ENCODE measurements at regions not wholly inside any gene's neighbourhood (a gene's known extent, or its start where the extent isn't known, plus 50 kb on each side); places are given as distances from the start of the nearest gene placed in this dataset.

DNA sequence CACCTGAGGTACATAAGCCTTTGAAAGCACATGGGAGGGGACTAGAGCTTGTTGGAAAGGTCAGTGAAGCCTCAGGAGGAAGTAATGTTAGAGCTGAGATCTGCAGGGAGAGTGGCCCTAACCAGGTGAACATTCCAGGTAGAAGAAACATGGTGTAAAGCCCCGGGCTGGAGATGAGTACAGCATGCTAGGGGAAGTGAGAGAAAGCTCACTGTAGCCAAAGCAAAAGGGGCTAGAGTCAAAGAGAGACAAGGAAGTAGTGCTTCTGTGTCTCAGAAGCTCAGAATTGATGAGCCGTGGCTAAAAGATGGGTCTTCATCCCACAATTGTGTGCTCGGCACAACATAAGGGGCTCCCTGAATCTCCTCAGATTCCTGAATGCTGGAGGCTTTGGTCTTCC, 481.8 kb downstream of the XYLT1 start:
- DNase-seq (ENCODE audit: insufficient read length, low spot score) (no peak), FAIRE-seq (no peak)
- TF ChIP-seq CTCF (IDR thresholded peaks at IDR 0.05; ENCODE audit: insufficient read depth, missing control alignments), result no peak

GRCh38 chr16:16989368-16989767, 481.4 kb downstream of the XYLT1 start:
- no peak for TF ChIP-seq CTCF (IDR thresholded peaks at IDR 0.05; ENCODE audit: insufficient read depth, missing control alignments)
- DNase-seq (ENCODE audit: insufficient read length, low spot score) (no peak), FAIRE-seq (no peak)

GRCh38 chr16:16991711-16992110, 479.0 kb downstream of the XYLT1 start:
- FAIRE-seq (no peak), DNase-seq (ENCODE audit: insufficient read length, low spot score) (no peak)
- no peak for TF ChIP-seq CTCF (IDR thresholded peaks at IDR 0.05; ENCODE audit: insufficient read depth, missing control alignments)

DNA sequence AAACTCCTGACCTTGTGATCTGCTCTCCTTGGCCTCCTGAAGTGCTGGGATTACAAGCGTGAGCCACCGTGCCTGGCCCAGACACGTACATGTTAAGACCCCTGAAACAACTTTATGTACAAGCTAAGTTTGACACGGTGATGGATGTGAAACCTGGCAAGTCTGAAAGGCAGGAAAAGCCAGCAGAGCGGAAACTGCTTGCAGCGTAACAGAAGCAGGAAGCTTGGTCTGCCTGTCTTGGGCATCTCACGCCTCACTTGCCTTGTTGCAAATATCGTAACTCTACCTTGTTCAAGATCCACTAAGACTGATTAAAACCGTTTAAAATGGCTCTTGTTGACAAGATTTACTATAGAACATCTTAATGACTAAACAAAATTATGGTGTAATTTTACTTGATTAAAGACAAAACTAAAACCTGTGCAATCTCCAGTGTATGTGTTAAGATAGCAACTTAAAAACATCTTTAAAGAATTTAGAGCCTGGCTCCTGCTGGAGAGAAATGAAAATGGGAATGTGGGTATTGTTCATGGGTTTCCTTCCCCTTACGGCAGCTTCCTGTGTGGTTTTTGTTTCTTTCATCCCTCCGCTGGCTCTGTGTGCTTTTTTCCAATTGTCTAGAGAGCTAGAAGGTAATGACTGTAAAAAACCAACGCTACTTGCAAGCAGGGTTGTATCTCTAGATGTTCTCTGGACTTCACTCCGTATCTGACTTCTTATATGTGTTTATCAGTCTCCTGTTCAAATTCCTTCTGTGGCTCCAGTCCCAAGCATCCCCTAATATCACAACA, 477.6 kb downstream of the XYLT1 start:
- no peak for FAIRE-seq
- no peak for DNase-seq (ENCODE audit: insufficient read length, low spot score)
- no peak for TF ChIP-seq CTCF (IDR thresholded peaks at IDR 0.05; ENCODE audit: insufficient read depth, missing control alignments)

DNA sequence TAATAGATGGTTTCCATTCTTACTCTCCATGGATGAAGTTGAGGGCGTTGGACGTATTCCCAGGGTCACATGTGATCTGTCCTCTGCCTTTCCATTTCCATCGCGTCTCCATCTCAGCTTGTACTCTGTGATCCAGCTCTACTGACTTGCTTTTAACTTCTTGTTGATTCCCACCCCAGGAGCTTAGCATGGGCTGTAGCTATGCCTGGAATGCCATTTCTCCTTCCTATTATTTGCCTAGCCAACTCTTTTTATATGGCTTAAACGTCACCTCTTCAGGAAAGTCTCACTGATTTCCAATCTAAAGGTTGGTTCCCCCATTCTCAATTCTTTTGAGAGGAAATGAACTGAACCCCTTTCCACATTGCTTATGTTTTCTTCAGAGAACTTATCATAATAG, 475.9 kb downstream of the XYLT1 start:
- FAIRE-seq (no peak), DNase-seq (ENCODE audit: insufficient read length, low spot score) (no peak)
- TF ChIP-seq CTCF (IDR thresholded peaks at IDR 0.05; ENCODE audit: insufficient read depth, missing control alignments), result no peak

DNA sequence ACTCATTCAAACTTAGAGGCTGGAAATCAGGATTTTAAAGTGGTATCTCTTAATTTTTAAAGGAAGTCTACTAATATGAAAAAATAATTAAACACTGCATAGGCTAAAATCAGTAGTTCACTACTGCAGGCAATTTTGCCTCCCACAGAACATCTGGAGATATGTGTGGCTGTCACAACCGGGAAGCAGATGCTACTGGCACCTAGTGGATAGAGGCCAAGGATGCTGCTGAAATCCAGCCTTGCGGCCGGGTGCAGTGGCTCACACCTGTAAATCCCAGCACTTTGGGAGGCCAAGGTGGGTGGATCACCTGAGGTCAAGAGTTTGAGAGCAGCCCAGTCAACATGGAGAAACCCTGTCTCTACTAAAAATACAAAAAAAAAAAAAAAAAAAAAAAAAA, 473.9 kb downstream of the XYLT1 start:
- no peak for TF ChIP-seq CTCF (IDR thresholded peaks at IDR 0.05; ENCODE audit: insufficient read depth, missing control alignments)
- no peak for FAIRE-seq
- no peak for DNase-seq (ENCODE audit: insufficient read length, low spot score)

GRCh38 chr16:16997349-16997748, 473.4 kb downstream of the XYLT1 start:
- FAIRE-seq (no peak), DNase-seq (ENCODE audit: insufficient read length, low spot score) (no peak)
- TF ChIP-seq CTCF (IDR thresholded peaks at IDR 0.05; ENCODE audit: insufficient read depth, missing control alignments), result no peak

Data from D721Med (cell line).